Karpas-422 (cell line): ENCODE measurements at regions not wholly inside any gene's neighbourhood (a gene's known extent, or its start where the extent isn't known, plus 50 kb on each side); places are given as distances from the start of the nearest gene placed in this dataset.

Experiments
- DNase-seq: peaks from one replicate; pipeline ENCODE4 v3.0.0-alpha.2; 2015
- H2AFZ ChIP-seq: fragments of 200-600 bp; sonication (generic); 2 replicates; pipeline ENCODE4 v1.6.1; 2014; ENCODE audit warnings: antibody characterized with exemption, low read length, mixed read lengths
- H3K27ac ChIP-seq: fragments of 200-600 bp; sonication (generic); 2 replicates; pipeline ENCODE4 v1.5.1; 2014; ENCODE audit warnings: mild to moderate bottlenecking, low read length, moderate library complexity
- H3K27me3 ChIP-seq: fragments of 200-600 bp; sonication (generic); 2 replicates; pipeline ENCODE4 v1.6.1; 2014; ENCODE audit warnings: low read length, mixed read lengths
- H3K36me3 ChIP-seq: fragments of 200-600 bp; sonication (generic); 2 replicates; pipeline ENCODE4 v1.6.1; 2014; ENCODE audit warnings: low read length, mixed read lengths; ENCODE audit not compliant: insufficient read depth
- H3K4me1 ChIP-seq: fragments of 200-600 bp; sonication (generic); 2 replicates; pipeline ENCODE4 v1.6.1; 2014; ENCODE audit warnings: mild to moderate bottlenecking, low read length, mixed read lengths
- H3K4me2 ChIP-seq: fragments of 200-600 bp; sonication (generic); 2 replicates; pipeline ENCODE4 v1.6.1; 2014; ENCODE audit warnings: low read length, low read depth, mild to moderate bottlenecking; ENCODE audit not compliant: poor library complexity, severe bottlenecking
- H3K4me3 ChIP-seq: fragments of 200-600 bp; sonication (generic); 2 replicates; pipeline ENCODE4 v1.5.1; 2014; ENCODE audit warnings: mild to moderate bottlenecking, antibody characterized with exemption, low read length, mixed read lengths
- H3K79me2 ChIP-seq: fragments of 200-600 bp; sonication (generic); 2 replicates; pipeline ENCODE4 v1.6.1; 2014; ENCODE audit warnings: mild to moderate bottlenecking, low read length, mixed read lengths
- H3K9ac ChIP-seq: fragments of 200-600 bp; sonication (generic); 2 replicates; pipeline ENCODE4 v1.6.0; 2014; ENCODE audit warnings: low read length
- H3K9me2 ChIP-seq: fragments of 200-600 bp; sonication (generic), shearing (Covaris generic); replicated peaks from 2 replicates; pipeline ENCODE4 v1.6.0; 2014; ENCODE audit warnings: mild to moderate bottlenecking, low read length, moderate library complexity; ENCODE audit not compliant: insufficient read depth
- H3K9me3 ChIP-seq: fragments of 300-700, 200-600 bp; sonication (generic); 2 replicates; pipeline ENCODE4 v1.6.1; 2014; ENCODE audit warnings: low read length, mixed read lengths
- H4K20me1 ChIP-seq: fragments of 200-600 bp; sonication (generic); 2 replicates; pipeline ENCODE4 v1.6.1; 2014; ENCODE audit warnings: mild to moderate bottlenecking, antibody characterized with exemption, low read length, low read depth; ENCODE audit not compliant: insufficient read depth

- no peak overlapping the region for H3K9ac ChIP-seq
- no peak for DNase-seq
- H3K79me2 ChIP-seq = no peaks in the 10 kb centered on the region
- no peaks in the 10 kb centered on the region for H4K20me1 ChIP-seq
- H3K4me2 ChIP-seq = no peak overlapping the region
- H3K4me3 ChIP-seq = no peak overlapping the region
- H3K9me3 ChIP-seq = no peaks in the 10 kb centered on the region
- no peak overlapping the region for H2AFZ ChIP-seq
- H3K9me2 ChIP-seq = no peaks in the 10 kb centered on the region
- no peaks in the 10 kb centered on the region for H3K27me3 ChIP-seq
- H3K27ac ChIP-seq = no peak overlapping the region
- H3K36me3 ChIP-seq = no peaks in the 10 kb centered on the region
- peaks cover 57% of the 10 kb centered on the region for H3K4me1 ChIP-seq
Measured at GRCh38 chr3:184761976-184762375, 50.0 kb upstream of the VPS8 start.
